ENCODE measurements at regions not wholly inside any gene's neighbourhood (a gene's known extent, or its start where the extent isn't known, plus 50 kb on each side); places are given as distances from the start of the nearest gene placed in this dataset.
"Not testable (repeated sequence)": the region's sequence is repeated elsewhere in the genome, so short reads cannot be mapped to it uniquely, and the experiment has no call there.

- Histone ChIP-seq H3K27me3 (no peaks in the 10 kb centered on the region), H3K4me3 (ENCODE audit: low read depth, low read length) (no peak overlapping the region), H3K4me1 (no peaks in the 10 kb centered on the region), H3K9me3 (no peaks in the 10 kb centered on the region), H3K36me3 (no peaks in the 10 kb centered on the region)
- TF ChIP-seq, protein P1, sequence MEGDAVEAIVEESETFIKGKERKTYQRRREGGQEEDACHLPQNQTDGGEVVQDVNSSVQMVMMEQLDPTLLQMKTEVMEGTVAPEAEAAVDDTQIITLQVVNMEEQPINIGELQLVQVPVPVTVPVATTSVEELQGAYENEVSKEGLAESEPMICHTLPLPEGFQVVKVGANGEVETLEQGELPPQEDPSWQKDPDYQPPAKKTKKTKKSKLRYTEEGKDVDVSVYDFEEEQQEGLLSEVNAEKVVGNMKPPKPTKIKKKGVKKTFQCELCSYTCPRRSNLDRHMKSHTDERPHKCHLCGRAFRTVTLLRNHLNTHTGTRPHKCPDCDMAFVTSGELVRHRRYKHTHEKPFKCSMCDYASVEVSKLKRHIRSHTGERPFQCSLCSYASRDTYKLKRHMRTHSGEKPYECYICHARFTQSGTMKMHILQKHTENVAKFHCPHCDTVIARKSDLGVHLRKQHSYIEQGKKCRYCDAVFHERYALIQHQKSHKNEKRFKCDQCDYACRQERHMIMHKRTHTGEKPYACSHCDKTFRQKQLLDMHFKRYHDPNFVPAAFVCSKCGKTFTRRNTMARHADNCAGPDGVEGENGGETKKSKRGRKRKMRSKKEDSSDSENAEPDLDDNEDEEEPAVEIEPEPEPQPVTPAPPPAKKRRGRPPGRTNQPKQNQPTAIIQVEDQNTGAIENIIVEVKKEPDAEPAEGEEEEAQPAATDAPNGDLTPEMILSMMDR (IDR thresholded peaks at IDR 0.05; ENCODE audit: low read depth, low read length): no peak
- DNase-seq: no peak
Observed at GRCh38 chr4:167903291-167903721, 189.0 kb upstream of the ANXA10 start.

- H3K36me3 ChIP-seq: no peaks in the 10 kb centered on the region
- TF ChIP-seq, protein P1 (IDR thresholded peaks at IDR 0.05; ENCODE audit: low read depth, low read length): no peak
- DNase-seq: no peak
- H3K4me3 ChIP-seq (ENCODE audit: low read depth, low read length): no peak overlapping the region
- H3K27me3 ChIP-seq: no peaks in the 10 kb centered on the region
- H3K4me1 ChIP-seq: no peaks in the 10 kb centered on the region
- no peaks in the 10 kb centered on the region for H3K9me3 ChIP-seq
Observed at GRCh38 chr4:167906851-167907250, 185.5 kb upstream of the ANXA10 start.

- Histone ChIP-seq H3K4me3 (ENCODE audit: low read depth, low read length) (no peak overlapping the region), H3K9me3 (no peaks in the 10 kb centered on the region), H3K36me3 (no peaks in the 10 kb centered on the region), H3K4me1 (no peaks in the 10 kb centered on the region), H3K27me3 (no peaks in the 10 kb centered on the region)
- no peak for DNase-seq
- TF ChIP-seq, protein P1 (IDR thresholded peaks at IDR 0.05; ENCODE audit: low read depth, low read length): no peak
Observed at GRCh38 chr4:167908816-167909215, 183.5 kb upstream of the ANXA10 start.

DNA sequence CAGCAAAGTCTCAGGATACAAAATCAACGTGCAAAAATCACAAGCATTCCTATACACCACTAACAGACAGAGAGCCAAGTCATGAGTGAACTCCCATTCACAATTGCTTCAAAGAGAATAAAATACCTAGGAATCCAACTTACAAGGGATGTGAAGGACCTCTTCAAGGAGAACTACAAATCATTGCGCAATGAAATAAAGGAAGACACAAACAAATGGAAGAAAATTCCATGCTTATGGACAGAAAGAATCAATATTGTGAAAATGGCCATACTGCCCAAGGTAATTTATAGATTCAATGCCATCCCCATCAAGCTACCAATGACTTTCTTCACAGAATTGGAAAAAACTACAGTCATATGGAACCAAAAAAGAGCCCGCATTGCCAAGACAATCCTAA is 179.8 kb upstream of the ANXA10 start:
- H3K4me3 ChIP-seq (ENCODE audit: low read depth, low read length); H3K36me3 ChIP-seq; DNase-seq; H3K9me3 ChIP-seq; H3K27me3 ChIP-seq; H3K4me1 ChIP-seq: not testable (repeated sequence)

GRCh38 chr4:167918077-167918476 is 174.3 kb upstream of the ANXA10 start:
- TF ChIP-seq, protein P1 (IDR thresholded peaks at IDR 0.05; ENCODE audit: low read depth, low read length): no peak
- H3K4me1 ChIP-seq: no peaks in the 10 kb centered on the region
- H3K4me3 ChIP-seq (ENCODE audit: low read depth, low read length): no peak overlapping the region
- no peaks in the 10 kb centered on the region for H3K36me3 ChIP-seq
- no peaks in the 10 kb centered on the region for H3K27me3 ChIP-seq
- H3K9me3 ChIP-seq: no peaks in the 10 kb centered on the region; the same call in none of the 2 replicates
- DNase-seq: no peak

- no peaks in the 10 kb centered on the region for H3K9me3 ChIP-seq
- H3K4me3 ChIP-seq (ENCODE audit: low read depth, low read length): no peak overlapping the region
Observed at GRCh38 chr4:167930166-167930565, 162.2 kb upstream of the ANXA10 start.

More at GRCh38 chr4:167930166-167930565, 162.2 kb upstream of the ANXA10 start:
- H3K27me3 ChIP-seq: no peaks in the 10 kb centered on the region
- TF ChIP-seq, protein P1 (IDR thresholded peaks at IDR 0.05; ENCODE audit: low read depth, low read length): no peak
- no peaks in the 10 kb centered on the region for H3K4me1 ChIP-seq
- DNase-seq: no peak
- H3K36me3 ChIP-seq: no peaks in the 10 kb centered on the region

Data from BE2C (cell line).